Tibial artery (tissue), 4 donors: ENCODE measurements at regions not wholly inside any gene's neighbourhood (a gene's known extent, or its start where the extent isn't known, plus 50 kb on each side); places are given as distances from the start of the nearest gene placed in this dataset.

Experiments
- DNase-seq, 2 donors: peaks; one replicate each; pipeline ENCODE4 v3.0.0-alpha.2; 2019
- H3K27ac ChIP-seq, 2 donors: fragments of 200-600 bp; sonication (generic) in 1 of 2; 1 replicate in 1 of 2; 2 replicates in 1 of 2; pipeline ENCODE4 v1.5.1; 2018 to 2019; ENCODE audit warnings: mild to moderate bottlenecking in 1 of 2
- H3K27me3 ChIP-seq, 2 donors: fragments of 200-600 bp; sonication (generic) in 1 of 2; one replicate each; pipeline versions ENCODE4 v1.5.1 to v1.6.0; 2016 to 2019
- H3K36me3 ChIP-seq, 3 donors: fragments of 200-600 bp; sonication (generic) in 2 of 3; one replicate each; pipeline ENCODE4 v1.5.1; 2016 to 2019; ENCODE audit warnings: mild to moderate bottlenecking in 2 of 3
- H3K4me1 ChIP-seq, 4 donors: fragments of 200-600 bp; sonication (generic) in 2 of 4; 1 replicate in 3 of 4; 2 replicates in 1 of 4; pipeline ENCODE4 v1.5.1; 2016 to 2019
- H3K4me3 ChIP-seq, 2 donors: fragments of 200-600 bp; sonication (generic) in 1 of 2; 1 replicate in 1 of 2; 2 replicates in 1 of 2; pipeline ENCODE4 v1.5.1; 2018 to 2019; ENCODE audit warnings: mild to moderate bottlenecking in 2 of 2
- H3K9me3 ChIP-seq, 3 donors: fragments of 200-600 bp; sonication (generic) in 1 of 3; one replicate each; pipeline ENCODE4 v1.5.1; 2016 to 2019
- CTCF ChIP-seq, 2 experiments: fragments of 200-600 bp in 1 of 2; fragments of 450-650 bp in 1 of 2; IDR thresholded peaks; one replicate each; pipeline ENCODE4 v1.5.1; 2017 to 2019; ENCODE audit warnings: antibody characterized with exemption in 2 of 2, mild to moderate bottlenecking in 1 of 2, moderate library complexity in 1 of 2
- intact Hi-C: fragments of 100-400 bp; cut with DNase I; formaldehyde crosslinking; loops from one replicate; pipeline ENCODE4 v1.15.0; 2023; ENCODE audit warnings: low total_unique reads

DNA sequence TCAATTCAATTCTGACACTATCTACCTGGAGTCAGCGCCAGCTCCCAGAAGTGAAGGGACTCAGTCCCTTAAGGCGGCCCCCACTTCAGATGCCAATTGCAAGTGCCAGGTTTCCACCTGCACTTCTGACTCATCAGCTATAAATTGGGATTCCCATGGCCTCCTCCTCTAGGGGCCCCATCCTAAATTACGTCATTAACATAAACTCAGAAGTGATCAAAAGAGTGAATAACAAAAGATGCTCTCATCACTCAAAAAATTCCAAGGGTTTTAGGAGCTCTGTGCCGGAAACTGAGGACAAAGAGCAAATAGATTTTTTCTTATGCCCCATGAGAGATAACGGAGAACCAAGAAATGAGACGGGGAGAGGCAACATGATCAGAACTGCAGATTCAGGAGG is 148.6 kb upstream of the IRX6 start:
- H3K27me3 ChIP-seq = no peaks in the 10 kb centered on the region
- H3K4me1 ChIP-seq = no peaks in the 10 kb centered on the region
- no peak for DNase-seq
- H3K4me3 ChIP-seq = no peak overlapping the region
- intact Hi-C loops = no loop called here
- no peak for TF ChIP-seq CTCF (IDR thresholded peaks at IDR 0.05)
- no peak overlapping the region for H3K27ac ChIP-seq
- H3K9me3 ChIP-seq = no peaks in the 10 kb centered on the region
- no peaks in the 10 kb centered on the region for H3K36me3 ChIP-seq

GRCh38 chr16:55176901-55177300 is 147.1 kb upstream of the IRX6 start:
- no peak for DNase-seq
- no peak for TF ChIP-seq CTCF (IDR thresholded peaks at IDR 0.05)
- Histone ChIP-seq H3K4me3 (no peak overlapping the region), H3K27ac (no peak overlapping the region), H3K9me3 (no peaks in the 10 kb centered on the region), H3K4me1 (no peaks in the 10 kb centered on the region), H3K36me3 (no peaks in the 10 kb centered on the region), H3K27me3 (no peaks in the 10 kb centered on the region)
- intact Hi-C loops = no loop called here

DNA sequence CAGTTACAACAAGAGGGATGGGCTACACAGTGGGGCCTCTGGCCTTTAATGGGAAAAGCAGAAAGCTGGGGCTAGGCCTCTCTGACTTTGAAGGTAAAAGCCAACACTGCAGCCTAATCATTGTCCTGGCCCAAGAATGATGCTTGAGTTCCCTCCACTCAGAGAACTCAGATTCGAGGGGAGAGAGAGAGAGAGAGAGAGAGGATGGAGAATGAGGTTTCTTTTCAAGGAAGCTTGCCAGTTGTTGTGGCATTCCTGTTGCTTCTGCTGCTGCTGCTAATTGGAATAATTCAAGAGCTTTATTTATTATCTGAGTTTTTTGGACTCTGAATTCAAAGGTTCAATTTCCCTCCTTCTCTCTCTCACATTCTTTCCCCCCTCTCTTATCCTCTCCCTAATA is 144.6 kb upstream of the IRX6 start:
- H3K36me3 ChIP-seq = no peaks in the 10 kb centered on the region
- no peaks in the 10 kb centered on the region for H3K9me3 ChIP-seq
- no peak for TF ChIP-seq CTCF (IDR thresholded peaks at IDR 0.05)
- intact Hi-C loops = no loop called here
- no peak overlapping the region for H3K4me3 ChIP-seq
- H3K4me1 ChIP-seq = no peaks in the 10 kb centered on the region
- no peaks in the 10 kb centered on the region for H3K27me3 ChIP-seq
- H3K27ac ChIP-seq = no peak overlapping the region
- DNase-seq = no peak

GRCh38 chr16:55179852-55180585 is 144.0 kb upstream of the IRX6 start:
- intact Hi-C loops = no loop called here
- Histone ChIP-seq H3K9me3 (no peaks in the 10 kb centered on the region), H3K27me3 (no peaks in the 10 kb centered on the region), H3K4me3 (no peak overlapping the region), H3K27ac (no peak overlapping the region), H3K4me1 (no peaks in the 10 kb centered on the region), H3K36me3 (no peaks in the 10 kb centered on the region)
- no peak for DNase-seq
- TF ChIP-seq CTCF (IDR thresholded peaks at IDR 0.05) = no peak

DNA sequence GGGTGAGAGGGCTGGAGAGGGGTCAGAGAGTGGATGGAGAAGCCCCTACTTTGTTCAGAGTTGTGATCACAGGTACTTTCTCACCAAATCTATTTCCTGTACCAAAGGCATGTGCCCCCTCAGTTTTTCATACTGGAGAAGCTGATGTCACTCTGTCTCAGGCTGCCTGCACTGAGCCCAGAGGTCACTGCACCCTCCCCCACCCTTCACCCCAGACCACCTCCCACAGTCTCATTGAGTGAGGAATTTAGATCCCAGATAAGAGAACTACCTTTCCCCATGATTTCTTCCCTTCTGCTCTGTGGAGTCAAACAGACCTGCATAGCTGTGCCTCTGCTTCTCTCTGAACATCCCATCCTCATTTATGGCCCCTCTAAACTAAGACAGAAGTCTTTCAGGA is 140.0 kb upstream of the IRX6 start:
- no peaks in the 10 kb centered on the region for H3K9me3 ChIP-seq
- no peaks in the 10 kb centered on the region for H3K36me3 ChIP-seq
- intact Hi-C loops = no loop called here
- no peak for DNase-seq
- H3K4me1 ChIP-seq = no peaks in the 10 kb centered on the region
- no peak overlapping the region for H3K4me3 ChIP-seq
- H3K27me3 ChIP-seq = peaks cover 0 to 5% of the 10 kb centered on the region in 2 donors
- no peak overlapping the region for H3K27ac ChIP-seq
- TF ChIP-seq CTCF (IDR thresholded peaks at IDR 0.05) = no peak

- Histone ChIP-seq H3K4me3 (no peak overlapping the region), H3K27me3 (peaks cover 0 to 5% of the 10 kb centered on the region in 2 donors), H3K4me1 (no peaks in the 10 kb centered on the region), H3K36me3 (no peaks in the 10 kb centered on the region), H3K27ac (no peak overlapping the region), H3K9me3 (no peaks in the 10 kb centered on the region)
- intact Hi-C loops = no loop called here
- TF ChIP-seq CTCF (IDR thresholded peaks at IDR 0.05) = no peak
- no peak for DNase-seq
Observed at GRCh38 chr16:55184619-55185018, 139.4 kb upstream of the IRX6 start.
